Heart left ventricle (tissue), 16 donors: ENCODE measurements at regions not wholly inside any gene's neighbourhood (a gene's known extent, or its start where the extent isn't known, plus 50 kb on each side); places are given as distances from the start of the nearest gene placed in this dataset.
"Not testable (repeated sequence)": the region's sequence is repeated elsewhere in the genome, so short reads cannot be mapped to it uniquely, and the experiment has no call there.

ENCODE experiments used
- ATAC-seq, 4 donors: fragments of 200-7000 bp; cut with Tn5 transposase; one replicate each; pipeline ENCODE4 v1.9.1; 2020 to 2022; ENCODE audit warnings: moderate library complexity in 4 of 4, mild to moderate bottlenecking in 3 of 4, moderate number of reproducible peaks in 1 of 4
- DNase-seq, 5 donors: peaks; one replicate each; pipeline ENCODE4 v3.0.0-alpha.2; 2020
- H3K27ac ChIP-seq, 12 donors: fragments of 200-600 bp; sonication (generic) in 4 of 12; one replicate each; pipeline versions ENCODE4 v1.5.0 to v1.8.0; 2016 to 2022; ENCODE audit warnings: mild to moderate bottlenecking in 2 of 12
- H3K27me3 ChIP-seq, 9 donors: fragments of 200-600 bp; sonication (generic) in 2 of 9; one replicate each; pipeline versions ENCODE4 v1.5.1 to v1.8.0; 2016 to 2022; ENCODE audit warnings: mild to moderate bottlenecking in 3 of 9
- H3K36me3 ChIP-seq, 9 donors: fragments of 200-600 bp; sonication (generic) in 2 of 9; one replicate each; pipeline versions ENCODE4 v1.5.0 to v1.8.0; 2018 to 2022; ENCODE audit warnings: mild to moderate bottlenecking in 2 of 9
- H3K4me1 ChIP-seq, 12 donors: fragments of 200-600 bp; sonication (generic) in 4 of 12; one replicate each; pipeline versions ENCODE4 v1.5.0 to v1.8.0; 2016 to 2022; ENCODE audit warnings: mild to moderate bottlenecking in 3 of 12
- H3K4me3 ChIP-seq, 12 donors: fragments of 200-600 bp; sonication (generic) in 4 of 12; one replicate each; pipeline versions ENCODE4 v1.5.0 to v1.8.0; 2017 to 2022; ENCODE audit warnings: mild to moderate bottlenecking in 9 of 12, moderate library complexity in 4 of 12
- H3K9me3 ChIP-seq, 12 donors: fragments of 200-600 bp; sonication (generic) in 4 of 12; one replicate each; pipeline versions ENCODE4 v1.5.0 to v1.8.0; 2016 to 2022; ENCODE audit warnings: mild to moderate bottlenecking in 1 of 12
- POLR2A ChIP-seq, 2 donors: fragments of 450-650 bp; IDR thresholded peaks; one replicate each; pipeline ENCODE4 v1.6.1; 2017; ENCODE audit warnings: antibody characterized with exemption in 2 of 2, mild to moderate bottlenecking in 2 of 2, moderate library complexity in 2 of 2
- WGBS, 4 donors: extraction: QIAGEN DNeasy Blood & Tissue Kit in 2 of 4; methylation state at CpG; one replicate each; pipeline versions ENCODE4 v1.1.5 to v1.1.7; 2013 to 2018; 5-methylcytosine and 5-hydroxymethylcytosine counted together
- intact Hi-C, 10 donors: fragments of 100-400 bp; cut with DNase I; formaldehyde crosslinking; loops; one replicate each; pipeline versions ENCODE4 v1.11.1 to v1.14.2; 2022
- TF ChIP-seq, protein P1 (sequence below), 12 donors: fragments of 200-600 bp; sonication (generic) in 4 of 12; IDR thresholded peaks; one replicate each; pipeline versions ENCODE4 v1.5.0 to v1.8.0; 2018 to 2022; ENCODE audit warnings: antibody characterized with exemption in 12 of 12, mild to moderate bottlenecking in 5 of 12
- donor health status: ischemic (EF 13 %, LVEDD 7.1; RV severe dilation, severe dysfunction).
- donor health status: healthy with polysubstance abuse.
- donor health status: DM: no; HTN: yes; CAD: no.
- donor health status: DM: no; HTN: no; CAD: no.
- donor health status: ischemic (EF 25% LVEDD 6.9; RV normal size, moderate dysfunction).
- donor health status: ischemic (EF 25% LVEDD 5.7; RV mildly dilated, moderate dysfunction).
- donor health status: healthy.
- donor health status: DM: yes; HTN: yes; CAD: no.
- donor health status: ischemic (EF 35%, LVEDD 5.7; RV mildly dilated, moderate dysfunction).
- donor health status: nonischemic (EF 11% LVEDD 7.7; RV severe dilation, severe dysfunction).
- donor health status: DM: yes; HTN: yes; CAD: no.
- donor health status: PGD.
- donor health status: ischemic (EF 29% LVEDD 5.4; RV normal size, mild dysfunction).
- donor health status: nonischemic (EF 23%, LVEDD 6.1; RV moderate dilation, normal function).

DNA sequence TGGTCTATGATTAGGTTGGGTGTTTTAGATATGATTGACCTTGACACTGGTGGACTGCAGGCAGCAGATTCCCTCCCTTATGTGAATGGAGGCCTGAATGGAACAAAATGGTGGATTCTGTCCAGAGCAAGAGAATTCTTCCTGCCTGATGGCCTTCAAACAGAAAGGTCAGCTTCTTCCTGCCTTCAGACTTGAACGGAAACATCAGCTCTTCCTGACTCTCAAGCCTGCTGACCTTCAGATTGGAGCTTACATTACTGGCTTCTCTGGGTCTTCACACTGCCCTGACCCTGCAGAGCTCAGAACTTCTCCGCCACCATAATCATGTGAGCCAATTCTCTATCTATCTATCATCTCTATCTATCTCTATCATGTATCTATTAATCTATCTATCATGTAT lies 111.6 kb downstream of the RAMP3 start:
- WGBS, 4 donors, result 76 to 86% (median 85%) methylated on average over 2 of the region's 2 CpGs

DNA sequence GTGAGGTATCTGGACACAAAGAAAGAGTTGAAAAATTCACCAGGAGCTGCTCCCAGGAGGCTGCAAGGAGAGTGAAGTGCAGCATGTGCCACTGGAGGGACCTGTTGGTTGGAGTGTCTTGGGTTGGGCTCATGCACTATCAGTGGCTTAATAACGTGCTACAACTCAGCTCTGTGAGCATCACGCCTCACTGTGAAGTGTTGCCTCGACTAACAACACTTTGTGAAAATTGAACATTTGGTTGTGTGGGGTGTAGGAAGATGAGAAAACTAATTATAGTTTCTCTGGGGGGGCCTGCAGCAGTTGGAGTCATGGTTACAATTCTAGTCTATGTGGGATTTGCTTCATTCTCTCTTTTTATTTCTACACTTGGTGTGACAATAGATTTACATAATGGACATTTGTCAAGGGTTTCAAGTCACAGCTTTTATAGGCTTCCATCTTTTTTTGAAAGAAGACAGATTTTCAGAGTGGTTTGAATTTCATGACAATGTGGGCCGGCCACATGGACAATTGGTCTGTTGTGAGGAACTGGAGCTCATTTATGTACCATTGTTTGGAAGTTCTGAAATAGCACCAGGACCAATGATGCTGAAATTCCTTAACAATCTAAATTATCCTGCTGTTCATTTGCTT lies 121.3 kb downstream of the RAMP3 start:
- no peaks in the 10 kb centered on the region for H3K4me1 ChIP-seq
- intact Hi-C loops, result loop anchor here in 1 of 10 donors (10.0 kb wide), 1 partner anchor 304 kb away; the partner anchor contains the start of gene MYO1G
- no peak for DNase-seq
- TF ChIP-seq, protein P1, sequence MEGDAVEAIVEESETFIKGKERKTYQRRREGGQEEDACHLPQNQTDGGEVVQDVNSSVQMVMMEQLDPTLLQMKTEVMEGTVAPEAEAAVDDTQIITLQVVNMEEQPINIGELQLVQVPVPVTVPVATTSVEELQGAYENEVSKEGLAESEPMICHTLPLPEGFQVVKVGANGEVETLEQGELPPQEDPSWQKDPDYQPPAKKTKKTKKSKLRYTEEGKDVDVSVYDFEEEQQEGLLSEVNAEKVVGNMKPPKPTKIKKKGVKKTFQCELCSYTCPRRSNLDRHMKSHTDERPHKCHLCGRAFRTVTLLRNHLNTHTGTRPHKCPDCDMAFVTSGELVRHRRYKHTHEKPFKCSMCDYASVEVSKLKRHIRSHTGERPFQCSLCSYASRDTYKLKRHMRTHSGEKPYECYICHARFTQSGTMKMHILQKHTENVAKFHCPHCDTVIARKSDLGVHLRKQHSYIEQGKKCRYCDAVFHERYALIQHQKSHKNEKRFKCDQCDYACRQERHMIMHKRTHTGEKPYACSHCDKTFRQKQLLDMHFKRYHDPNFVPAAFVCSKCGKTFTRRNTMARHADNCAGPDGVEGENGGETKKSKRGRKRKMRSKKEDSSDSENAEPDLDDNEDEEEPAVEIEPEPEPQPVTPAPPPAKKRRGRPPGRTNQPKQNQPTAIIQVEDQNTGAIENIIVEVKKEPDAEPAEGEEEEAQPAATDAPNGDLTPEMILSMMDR (IDR thresholded peaks at IDR 0.05), result no peak
- TF ChIP-seq POLR2A (IDR thresholded peaks at IDR 0.05), result no peak
- H3K27ac ChIP-seq, result no peak overlapping the region
- H3K9me3 ChIP-seq, result no peaks in the 10 kb centered on the region
- WGBS, 4 donors, result 67 to 73% (median 71%) methylated on average over 4 of the region's 4 CpGs
- no peak overlapping the region for H3K4me3 ChIP-seq
- no peaks in the 10 kb centered on the region for H3K36me3 ChIP-seq
- no peak for ATAC-seq
- H3K27me3 ChIP-seq, result peaks cover 0 to 2% (median 0%) of the 10 kb centered on the region in 9 donors

More for the DNA sequence above, 111.6 kb downstream of the RAMP3 start:
- Histone ChIP-seq H3K4me3 (no peak overlapping the region), H3K9me3 (peaks cover 0 to 7% (median 0%) of the 10 kb centered on the region in 12 donors), H3K4me1 (no peaks in the 10 kb centered on the region), H3K27ac (no peak overlapping the region), H3K27me3 (peaks cover 0 to 4% (median 0%) of the 10 kb centered on the region in 9 donors), H3K36me3 (no peaks in the 10 kb centered on the region)
- intact Hi-C loops, result no loop called here
- TF ChIP-seq POLR2A (IDR thresholded peaks at IDR 0.05), result no peak
- TF ChIP-seq, protein P1 (IDR thresholded peaks at IDR 0.05), result no peak
- ATAC-seq (peak in 1 of 4 donors; percentile 13), DNase-seq (no peak)

DNA sequence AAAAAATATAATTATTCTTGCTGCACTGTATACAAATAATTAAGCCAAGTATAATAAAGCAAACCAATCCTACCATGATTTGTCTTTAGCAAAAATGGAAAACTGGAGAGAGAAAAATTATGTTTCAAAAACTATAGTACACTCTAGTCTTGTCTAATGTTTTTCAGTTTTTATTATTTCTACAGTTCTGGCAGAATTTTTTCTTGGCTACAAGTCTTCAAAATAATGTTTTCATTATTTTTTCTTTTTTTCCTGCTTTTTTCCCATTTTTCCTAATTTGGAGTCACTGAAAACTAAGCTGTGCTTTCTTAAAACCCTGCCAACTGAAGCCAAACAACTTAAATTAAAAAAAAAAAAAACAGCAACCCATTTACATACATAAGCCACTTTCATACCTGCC lies 132.0 kb downstream of the RAMP3 start:
- not testable (repeated sequence) for ATAC-seq, H3K4me3 ChIP-seq, H3K27me3 ChIP-seq, H3K36me3 ChIP-seq, DNase-seq
- H3K27ac ChIP-seq, result peak overlapping the region in 1 of 12 donors; percentile 0
- intact Hi-C loops, result loop anchor here in 1 of 10 donors (10.0 kb wide), 1 partner anchor 65 kb away; no protein-coding TSS in a partner anchor
- peaks cover 0 to 14% (median 3%) of the 10 kb centered on the region in 12 donors for H3K9me3 ChIP-seq
- H3K4me1 ChIP-seq, result peaks cover 0 to 31% (median 11%) of the 10 kb centered on the region in 12 donors

DNA sequence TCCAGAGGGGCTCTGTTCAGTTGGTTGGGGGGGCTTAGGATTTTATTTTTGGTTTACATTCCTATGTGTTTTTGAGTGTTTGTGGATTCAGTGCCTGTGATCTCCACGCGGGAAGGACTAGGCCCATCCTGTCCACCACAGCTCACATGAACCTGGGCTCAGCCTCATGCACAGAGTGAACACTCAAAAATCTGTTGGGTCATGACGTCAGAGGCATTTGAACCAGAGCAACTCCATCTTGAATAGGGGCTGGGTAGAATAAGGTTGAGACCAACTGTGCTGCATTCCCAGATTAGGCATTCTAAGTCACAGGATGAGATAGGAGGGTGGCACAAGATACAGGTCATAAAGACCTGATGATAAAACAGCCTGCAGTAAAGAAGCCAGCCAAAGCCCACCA lies 133.3 kb downstream of the RAMP3 start:
- H3K9me3 ChIP-seq, result peaks cover 0 to 14% (median 3%) of the 10 kb centered on the region in 12 donors
- DNase-seq (no peak), ATAC-seq (no peak)
- intact Hi-C loops, result loop anchor here in 1 of 10 donors (10.0 kb wide), 1 partner anchor 64 kb away; no protein-coding TSS in a partner anchor
- H3K27ac ChIP-seq, result no peak overlapping the region
- TF ChIP-seq POLR2A (IDR thresholded peaks at IDR 0.05), result no peak
- TF ChIP-seq, protein P1 (IDR thresholded peaks at IDR 0.05), result no peak
- peaks cover 0 to 35% (median 11%) of the 10 kb centered on the region in 12 donors for H3K4me1 ChIP-seq
- 71 to 90% (median 76%) methylated on average over 3 of the region's 3 CpGs for WGBS, 4 donors
- no peak overlapping the region for H3K4me3 ChIP-seq
- H3K36me3 ChIP-seq, result no peaks in the 10 kb centered on the region
- no peaks in the 10 kb centered on the region for H3K27me3 ChIP-seq
